Kidney epithelial cell (primary cell): ENCODE measurements at regions not wholly inside any gene's neighbourhood (a gene's known extent, or its start where the extent isn't known, plus 50 kb on each side); places are given as distances from the start of the nearest gene placed in this dataset.

Experiments used
- DNase-seq: peaks from one replicate; pipeline ENCODE4 v3.0.0-alpha.2; 2010; ENCODE audit warnings: low read depth
- H3K27me3 ChIP-seq: 2 replicates; pipeline ENCODE4 v1.6.0; 2011; ENCODE audit warnings: low read length; ENCODE audit not compliant: control insufficient read depth, insufficient read depth
- H3K36me3 ChIP-seq: 2 replicates; pipeline ENCODE4 v1.5.1; 2011; ENCODE audit warnings: low read length; ENCODE audit not compliant: control insufficient read depth, insufficient read depth
- H3K4me3 ChIP-seq: 2 replicates; pipeline ENCODE4 v1.5.1; 2011; ENCODE audit warnings: low read depth, mild to moderate bottlenecking, control low read depth, low read length
- CTCF ChIP-seq: IDR thresholded peaks from 2 replicates; pipeline ENCODE4 v1.5.1; 2011; ENCODE audit warnings: mild to moderate bottlenecking, moderate library complexity, low read length, control low read depth, inconsistent platforms; ENCODE audit not compliant: insufficient read depth, poor library complexity, severe bottlenecking

GRCh38 chr22:48179571-48180546, 1417.4 kb downstream of the TBC1D22A start:
- no peak for TF ChIP-seq CTCF

GRCh38 chr22:48178536-48178935, 1416.1 kb downstream of the TBC1D22A start:
- TF ChIP-seq CTCF, result no peak
- no peak overlapping the region for H3K4me3 ChIP-seq
- no peaks in the 10 kb centered on the region for H3K36me3 ChIP-seq
- DNase-seq, result no peak
- no peaks in the 10 kb centered on the region for H3K27me3 ChIP-seq

More at GRCh38 chr22:48179571-48180546, 1417.4 kb downstream of the TBC1D22A start:
- Histone ChIP-seq H3K4me3 (no peak overlapping the region), H3K27me3 (no peaks in the 10 kb centered on the region), H3K36me3 (no peaks in the 10 kb centered on the region)
- no peak for DNase-seq

GRCh38 chr22:48177631-48178030, 1415.2 kb downstream of the TBC1D22A start:
- no peak for DNase-seq
- Histone ChIP-seq H3K27me3 (no peaks in the 10 kb centered on the region), H3K4me3 (no peak overlapping the region), H3K36me3 (no peaks in the 10 kb centered on the region)
- no peak for TF ChIP-seq CTCF

GRCh38 chr22:48175721-48176120, 1413.3 kb downstream of the TBC1D22A start:
- DNase-seq, result no peak
- Histone ChIP-seq H3K4me3 (no peak overlapping the region), H3K36me3 (no peaks in the 10 kb centered on the region), H3K27me3 (no peaks in the 10 kb centered on the region)
- no peak for TF ChIP-seq CTCF

GRCh38 chr22:48173773-48174160, 1411.3 kb downstream of the TBC1D22A start:
- Histone ChIP-seq H3K36me3 (no peaks in the 10 kb centered on the region), H3K4me3 (no peak overlapping the region), H3K27me3 (no peaks in the 10 kb centered on the region)
- DNase-seq, result no peak
- no peak for TF ChIP-seq CTCF
